ENCODE measurements at regions not wholly inside any gene's neighbourhood (a gene's known extent, or its start where the extent isn't known, plus 50 kb on each side); places are given as distances from the start of the nearest gene placed in this dataset.

- TF ChIP-seq CTCF (conservative IDR thresholded peaks at IDR 0.05) = no peak
- no peak for TF ChIP-seq ZFX (IDR thresholded peaks at IDR 0.05)
Observed at GRCh38 chr4:122065149-122065548, 87.0 kb upstream of the BLTP1 start.

Measured in C4-2B (cell line).